Natural killer cell (primary cell): ENCODE measurements at regions not wholly inside any gene's neighbourhood (a gene's known extent, or its start where the extent isn't known, plus 50 kb on each side); places are given as distances from the start of the nearest gene placed in this dataset.

ENCODE experiments used
- ATAC-seq, 3 donors: fragments of 150-1000 bp in 2 of 3; fragments of 200-7000 bp in 1 of 3; cut with Tn5 transposase; 1 replicate in 1 of 3; 2 replicates in 2 of 3; pipeline ENCODE4 v1.10.0; 2021; ENCODE audit warnings: mild to moderate bottlenecking in 2 of 3, moderate library complexity in 2 of 3
- DNase-seq, 2 donors: peaks; one replicate each; pipeline versions ENCODE4 v3.0.0 to v3.0.0-alpha.2; 2013 to 2021; ENCODE audit warnings: mixed read lengths in 1 of 2
- H3K27ac ChIP-seq: one replicate; pipeline ENCODE4 v1.5.1; 2013; ENCODE audit warnings: mild to moderate bottlenecking, low read length
- H3K27me3 ChIP-seq: one replicate; pipeline ENCODE4 v1.6.1; 2013; ENCODE audit warnings: low read length; ENCODE audit not compliant: control insufficient read depth, insufficient read depth
- H3K36me3 ChIP-seq: one replicate; pipeline ENCODE4 v1.6.1; 2013; ENCODE audit warnings: low read length; ENCODE audit not compliant: control insufficient read depth, insufficient read depth
- H3K4me1 ChIP-seq: one replicate; pipeline ENCODE4 v1.6.1; 2013; ENCODE audit warnings: low read length; ENCODE audit not compliant: control insufficient read depth, insufficient read depth
- H3K4me3 ChIP-seq: one replicate; pipeline ENCODE4 v1.5.1; 2013; ENCODE audit warnings: low read length
- H3K9me3 ChIP-seq: one replicate; pipeline ENCODE4 v1.6.1; 2013; ENCODE audit warnings: low read length; ENCODE audit not compliant: control insufficient read depth, insufficient read depth
- H3K27ac Mint-ChIP-seq, 2 donors: one replicate each; pipeline ENCODE4 v1.8.0; 2022; ENCODE audit warnings: mild to moderate bottlenecking in 2 of 2, mixed read lengths in 2 of 2, moderate library complexity in 1 of 2
- H3K27me3 Mint-ChIP-seq, 2 donors: one replicate each; pipeline ENCODE4 v1.8.0; 2022; ENCODE audit warnings: low read depth in 2 of 2, mixed read lengths in 2 of 2
- H3K36me3 Mint-ChIP-seq: one replicate; pipeline ENCODE4 v1.8.0; 2022; ENCODE audit warnings: mixed read lengths
- H3K4me1 Mint-ChIP-seq, 2 donors: one replicate each; pipeline ENCODE4 v1.8.0; 2022; ENCODE audit warnings: mixed read lengths in 2 of 2
- H3K4me3 Mint-ChIP-seq: one replicate; pipeline ENCODE4 v1.8.0; 2022; ENCODE audit warnings: mild to moderate bottlenecking, moderate library complexity, mixed read lengths
- H3K9me3 Mint-ChIP-seq, 2 donors: one replicate each; pipeline ENCODE4 v1.8.0; 2022; ENCODE audit warnings: mixed read lengths in 2 of 2
- WGBS: methylation state at CpG from one replicate; pipeline ENCODE4 v1.1.7; 2013; ENCODE audit warnings: missing lambda C conversion rate; ENCODE audit not compliant: insufficient coverage; 5-methylcytosine and 5-hydroxymethylcytosine counted together
- intact Hi-C: fragments of 100-400 bp; cut with micrococcal nuclease; formaldehyde crosslinking; loops from one replicate; pipeline ENCODE4 v1.14.2; 2022
- TF ChIP-seq, protein P1 (sequence below): fragments of 200-600 bp; IDR thresholded peaks from one replicate; pipeline ENCODE4 v1.8.0; 2022; ENCODE audit warnings: antibody characterized with exemption

DNA sequence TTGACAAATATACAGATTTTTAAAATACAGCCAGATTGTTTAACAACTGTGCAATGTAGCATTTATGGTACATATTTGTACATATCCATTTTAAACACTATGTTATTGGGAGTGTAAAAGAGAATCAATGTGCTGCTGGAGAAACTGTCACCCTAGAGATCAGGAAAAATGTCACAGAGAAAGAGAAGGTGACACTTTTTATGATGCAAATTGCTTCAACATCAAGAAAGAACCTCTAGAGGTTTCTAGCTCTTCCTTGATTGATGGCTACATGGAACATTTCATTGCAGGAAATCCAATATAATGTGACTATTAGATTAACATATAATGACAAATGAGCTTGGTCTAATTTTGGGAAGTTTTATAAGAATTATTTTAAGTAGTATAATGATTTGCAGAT is 1491.2 kb upstream of the PCDH20 start:
- Histone ChIP-seq H3K36me3 (no peaks in the 10 kb centered on the region), H3K27ac (no peak overlapping the region), H3K9me3 (no peaks in the 10 kb centered on the region), H3K4me1 (no peaks in the 10 kb centered on the region), H3K27me3 (no peaks in the 10 kb centered on the region), H3K4me3 (no peak overlapping the region)
- intact Hi-C loops = no loop called here
- no peak for ATAC-seq
- TF ChIP-seq, protein P1, sequence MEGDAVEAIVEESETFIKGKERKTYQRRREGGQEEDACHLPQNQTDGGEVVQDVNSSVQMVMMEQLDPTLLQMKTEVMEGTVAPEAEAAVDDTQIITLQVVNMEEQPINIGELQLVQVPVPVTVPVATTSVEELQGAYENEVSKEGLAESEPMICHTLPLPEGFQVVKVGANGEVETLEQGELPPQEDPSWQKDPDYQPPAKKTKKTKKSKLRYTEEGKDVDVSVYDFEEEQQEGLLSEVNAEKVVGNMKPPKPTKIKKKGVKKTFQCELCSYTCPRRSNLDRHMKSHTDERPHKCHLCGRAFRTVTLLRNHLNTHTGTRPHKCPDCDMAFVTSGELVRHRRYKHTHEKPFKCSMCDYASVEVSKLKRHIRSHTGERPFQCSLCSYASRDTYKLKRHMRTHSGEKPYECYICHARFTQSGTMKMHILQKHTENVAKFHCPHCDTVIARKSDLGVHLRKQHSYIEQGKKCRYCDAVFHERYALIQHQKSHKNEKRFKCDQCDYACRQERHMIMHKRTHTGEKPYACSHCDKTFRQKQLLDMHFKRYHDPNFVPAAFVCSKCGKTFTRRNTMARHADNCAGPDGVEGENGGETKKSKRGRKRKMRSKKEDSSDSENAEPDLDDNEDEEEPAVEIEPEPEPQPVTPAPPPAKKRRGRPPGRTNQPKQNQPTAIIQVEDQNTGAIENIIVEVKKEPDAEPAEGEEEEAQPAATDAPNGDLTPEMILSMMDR = no peak
- Mint-ChIP-seq H3K27me3 (no peaks in the 10 kb centered on the region), H3K36me3 (no peaks in the 10 kb centered on the region), H3K27ac (no peak overlapping the region), H3K9me3 (peaks cover 14 to 16% of the 10 kb centered on the region in 2 donors), H3K4me1 (no peaks in the 10 kb centered on the region), H3K4me3 (no peak overlapping the region)
- no peak for DNase-seq

DNA sequence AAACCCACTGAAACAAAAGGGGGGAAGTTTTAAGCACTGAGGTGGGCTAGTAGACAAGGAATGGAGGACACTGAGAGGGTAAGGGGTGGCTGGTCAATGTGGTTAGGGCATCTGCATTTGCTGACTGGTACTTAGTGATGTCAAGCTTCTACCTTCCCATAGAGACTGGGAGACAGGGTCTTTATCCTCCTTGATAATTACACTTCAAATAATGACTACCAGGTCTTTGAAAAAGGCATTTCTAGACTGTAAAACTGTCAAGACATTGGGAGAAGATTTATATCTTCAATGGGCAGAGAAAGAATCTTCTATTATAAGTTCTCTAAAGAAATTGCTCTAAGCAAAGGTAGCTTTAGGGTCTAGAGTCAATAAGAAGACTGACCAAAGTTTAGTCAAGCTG is 1490.8 kb upstream of the PCDH20 start:
- no peaks in the 10 kb centered on the region for H3K4me1 Mint-ChIP-seq
- H3K27me3 ChIP-seq = no peaks in the 10 kb centered on the region
- no peak overlapping the region for H3K4me3 Mint-ChIP-seq
- TF ChIP-seq, protein P1 = no peak
- no peak for DNase-seq
- H3K9me3 Mint-ChIP-seq = peaks cover 14 to 16% of the 10 kb centered on the region in 2 donors
- H3K27ac ChIP-seq = no peak overlapping the region
- no peaks in the 10 kb centered on the region for H3K36me3 Mint-ChIP-seq
- no peak overlapping the region for H3K4me3 ChIP-seq
- H3K27me3 Mint-ChIP-seq = no peaks in the 10 kb centered on the region
- H3K4me1 ChIP-seq = no peaks in the 10 kb centered on the region
- no peaks in the 10 kb centered on the region for H3K9me3 ChIP-seq
- intact Hi-C loops = no loop called here
- no peaks in the 10 kb centered on the region for H3K36me3 ChIP-seq
- ATAC-seq = no peak
- H3K27ac Mint-ChIP-seq = no peak overlapping the region

DNA sequence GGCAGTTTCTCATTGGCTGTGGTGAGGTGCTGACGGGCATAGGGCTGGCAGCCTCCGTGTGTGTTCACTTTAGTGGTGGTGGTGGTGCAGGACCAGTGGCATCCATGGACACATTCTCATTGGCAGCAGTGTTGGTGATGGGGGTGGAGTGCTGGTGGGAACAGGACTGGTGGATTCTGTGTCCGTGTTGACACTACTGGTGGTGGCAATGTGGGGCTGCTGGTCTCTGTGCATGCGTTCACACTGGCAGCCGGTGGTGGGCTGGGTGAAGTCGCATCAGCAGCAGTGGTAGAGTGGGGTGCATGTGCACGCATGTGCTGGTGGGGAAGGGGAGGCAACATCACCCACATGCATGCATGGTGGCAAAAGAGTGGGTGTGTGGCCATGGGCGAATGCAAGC is 1471.4 kb upstream of the PCDH20 start:
- 93% methylated on average over 8 of the region's 8 CpGs for WGBS
- no peak for ATAC-seq
- no peaks in the 10 kb centered on the region for H3K27me3 Mint-ChIP-seq
- peaks cover 17% of the 10 kb centered on the region for H3K9me3 ChIP-seq
- intact Hi-C loops = no loop called here
- H3K4me3 Mint-ChIP-seq = no peak overlapping the region
- no peaks in the 10 kb centered on the region for H3K36me3 Mint-ChIP-seq
- no peaks in the 10 kb centered on the region for H3K4me1 Mint-ChIP-seq
- peaks cover 7 to 18% of the 10 kb centered on the region in 2 donors for H3K9me3 Mint-ChIP-seq
- no peak for DNase-seq
- no peaks in the 10 kb centered on the region for H3K36me3 ChIP-seq
- no peak overlapping the region for H3K4me3 ChIP-seq
- TF ChIP-seq, protein P1 = no peak
- H3K27me3 ChIP-seq = no peaks in the 10 kb centered on the region
- H3K27ac Mint-ChIP-seq = no peak overlapping the region
- no peaks in the 10 kb centered on the region for H3K4me1 ChIP-seq
- H3K27ac ChIP-seq = no peak overlapping the region

DNA sequence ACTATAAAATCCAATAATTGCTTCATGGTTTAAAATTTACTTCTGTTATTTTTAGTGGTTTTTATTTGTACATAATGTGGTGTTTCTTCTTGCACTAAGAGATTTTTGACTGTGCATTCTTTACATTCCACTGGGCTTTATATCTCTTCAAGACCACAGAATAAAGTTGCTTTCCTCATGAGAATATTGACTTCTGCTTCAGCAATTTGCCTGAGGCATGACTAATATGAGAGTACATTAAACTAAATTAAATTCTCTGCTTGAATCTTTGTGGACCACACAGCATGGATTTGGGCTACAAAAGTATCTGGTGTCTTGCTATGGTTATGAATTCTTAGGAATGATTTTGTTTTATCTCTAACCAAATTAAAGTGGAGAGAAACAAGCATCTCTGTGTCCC is 1463.4 kb upstream of the PCDH20 start:
- intact Hi-C loops = no loop called here
- TF ChIP-seq, protein P1 = no peak
- Histone ChIP-seq H3K27me3 (no peaks in the 10 kb centered on the region), H3K9me3 (peaks cover 23% of the 10 kb centered on the region), H3K4me1 (no peaks in the 10 kb centered on the region), H3K27ac (no peak overlapping the region), H3K4me3 (no peak overlapping the region), H3K36me3 (no peaks in the 10 kb centered on the region)
- Mint-ChIP-seq H3K36me3 (no peaks in the 10 kb centered on the region), H3K4me3 (no peak overlapping the region), H3K27me3 (no peaks in the 10 kb centered on the region), H3K9me3 (peaks cover 3 to 25% of the 10 kb centered on the region in 2 donors), H3K4me1 (no peaks in the 10 kb centered on the region), H3K27ac (no peak overlapping the region)
- ATAC-seq = no peak
- no peak for DNase-seq
